H1 (cell line): ENCODE measurements at regions not wholly inside any gene's neighbourhood (a gene's known extent, or its start where the extent isn't known, plus 50 kb on each side); places are given as distances from the start of the nearest gene placed in this dataset.

ENCODE experiments used
- CTCF ChIA-PET: fragments of 300-600 bp; sonication (Branson Sonifier 250); formaldehyde crosslinking; loops from one replicate; lab custom pipeline; 2021; ENCODE audit not compliant: partially characterized antibody; lab: Charles Lee
- POLR2A ChIA-PET: fragments of 300-600 bp; sonication (Branson Sonifier 250); formaldehyde crosslinking; loops from one replicate; lab custom pipeline; 2021; ENCODE audit warnings: inconsistent platforms; ENCODE audit not compliant: partially characterized antibody; lab: Charles Lee
- DNase-seq, 2 experiments: peaks; one replicate each; pipeline versions ENCODE4 v3.0.0 to v3.0.0-alpha.2; 2010 to 2022; ENCODE audit warnings: low spot score in 2 of 2, low read depth in 1 of 2, mixed read lengths in 1 of 2
- FAIRE-seq: peaks from 2 replicates; lab custom pipeline; 2011; peaks lifted over from hg19 to GRCh38; lab: Jason Lieb, UNC
- H2AFZ ChIP-seq: 2 replicates; pipeline ENCODE4 v1.8.1; 2012; ENCODE audit warnings: low read length, inconsistent platforms
- H2AK5ac ChIP-seq: 2 replicates; pipeline ENCODE4 v1.6.1; 2013; ENCODE audit warnings: low read depth, low read length
- H2BK120ac ChIP-seq: replicated peaks from 2 replicates; pipeline ENCODE3; 2013; ENCODE audit warnings: low read depth, low read length, inconsistent platforms
- H2BK12ac ChIP-seq: 2 replicates; pipeline ENCODE4 v1.6.1; 2013; ENCODE audit warnings: low read depth, low read length
- H2BK15ac ChIP-seq: 2 replicates; pipeline ENCODE4 v1.6.1; 2013; ENCODE audit warnings: low read length
- H2BK20ac ChIP-seq: 2 replicates; pipeline ENCODE4 v1.6.1; 2013; ENCODE audit warnings: low read length
- H2BK5ac ChIP-seq: 2 replicates; pipeline ENCODE4 v1.6.1; 2013; ENCODE audit warnings: low read depth, low read length
- H3K14ac ChIP-seq: 2 replicates; pipeline ENCODE4 v1.6.1; 2013; ENCODE audit warnings: inconsistent platforms; ENCODE audit not compliant: insufficient read length
- H3K18ac ChIP-seq: 2 replicates; pipeline ENCODE4 v1.6.1; 2013; ENCODE audit warnings: low read length; ENCODE audit errors: extremely low read depth
- H3K23ac ChIP-seq: 2 replicates; pipeline ENCODE4 v1.6.1; 2013; ENCODE audit warnings: inconsistent platforms; ENCODE audit not compliant: insufficient read length
- H3K23me2 ChIP-seq: 2 replicates; pipeline ENCODE4 v1.6.1; 2013; ENCODE audit warnings: low read depth, low read length
- H3K27ac ChIP-seq: 2 replicates; pipeline ENCODE4 v1.6.1; 2011; ENCODE audit warnings: low read depth, low read length, inconsistent platforms
- H3K27me3 ChIP-seq, 4 experiments: replicated peaks in 1 of 4; 1 replicate in 1 of 4; 2 replicates in 3 of 4; pipeline versions ENCODE4 v1.6.1 to v1.8.1; 2011 to 2013; ENCODE audit warnings: low read length in 3 of 4, mild to moderate bottlenecking in 3 of 4, inconsistent platforms in 2 of 4, mixed read lengths in 2 of 4, moderate library complexity in 1 of 4; ENCODE audit not compliant: control insufficient read depth in 3 of 4, insufficient read depth in 3 of 4; ENCODE audit errors: extremely low read depth in 1 of 4
- H3K36me3 ChIP-seq, 4 experiments: 2 replicates each; pipeline versions ENCODE4 v1.6.1 to v1.8.1; 2011 to 2013; ENCODE audit warnings: mild to moderate bottlenecking in 4 of 4, low read length in 3 of 4, moderate library complexity in 2 of 4, control low read depth in 1 of 4, inconsistent platforms in 1 of 4; ENCODE audit not compliant: insufficient read depth in 4 of 4, control insufficient read depth in 2 of 4
- H3K4ac ChIP-seq: replicated peaks from 2 replicates; pipeline ENCODE3; 2013; ENCODE audit warnings: low read length, low read depth, mixed read lengths, inconsistent platforms; ENCODE audit not compliant: insufficient read length
- H3K4me1 ChIP-seq, 4 experiments: replicated peaks in 1 of 4; 1 replicate in 1 of 4; 2 replicates in 3 of 4; pipeline versions ENCODE4 v1.6.1 to v1.8.1; 2011 to 2013; ENCODE audit warnings: low read length in 3 of 4, inconsistent platforms in 2 of 4, mixed read lengths in 1 of 4; ENCODE audit not compliant: insufficient read depth in 4 of 4, control insufficient read depth in 3 of 4
- H3K4me2 ChIP-seq, 2 experiments: 2 replicates each; pipeline versions ENCODE4 v1.6.1 to v1.8.1; 2011 to 2013; ENCODE audit warnings: low read depth in 2 of 2, low read length in 2 of 2, control low read depth in 1 of 2, inconsistent platforms in 1 of 2, mild to moderate bottlenecking in 1 of 2; ENCODE audit not compliant: insufficient read depth in 1 of 2
- H3K4me3 ChIP-seq, 4 experiments: fragments of 200-600, 300-600 bp in 1 of 4; sonication (generic), shearing (Covaris generic), sonication (Bioruptor Twin) in 1 of 4; 2 replicates each; pipeline versions ENCODE4 v1.5.1 to v1.8.1; 2011 to 2016; ENCODE audit warnings: low read length in 4 of 4, low read depth in 3 of 4, control low read depth in 2 of 4, inconsistent platforms in 2 of 4, mild to moderate bottlenecking in 2 of 4, mixed read lengths in 1 of 4, moderate library complexity in 1 of 4; ENCODE audit not compliant: insufficient read depth in 2 of 4; ENCODE audit errors: extremely low read depth in 1 of 4
- H3K56ac ChIP-seq: replicated peaks from 2 replicates; pipeline ENCODE3; 2013; ENCODE audit warnings: low read depth, mild to moderate bottlenecking, mixed read lengths, low read length, inconsistent platforms; ENCODE audit not compliant: insufficient read length
- H3K79me1 ChIP-seq: 2 replicates; pipeline ENCODE4 v1.6.1; 2013; ENCODE audit warnings: low read depth, low read length, control low read depth
- H3K79me2 ChIP-seq, 2 experiments: 2 replicates each; pipeline versions ENCODE4 v1.6.1 to v1.8.1; 2012 to 2013; ENCODE audit warnings: low read length in 2 of 2, mild to moderate bottlenecking in 2 of 2, inconsistent platforms in 1 of 2; ENCODE audit not compliant: insufficient read depth in 2 of 2, control insufficient read depth in 1 of 2
- H3K9ac ChIP-seq, 4 experiments: replicated peaks in 1 of 4; 1 replicate in 1 of 4; 2 replicates in 3 of 4; pipeline versions ENCODE4 v1.6.1 to v1.8.1; 2011 to 2013; ENCODE audit warnings: low read depth in 3 of 4, low read length in 3 of 4, control low read depth in 2 of 4, mild to moderate bottlenecking in 2 of 4, moderate library complexity in 2 of 4, inconsistent platforms in 1 of 4; ENCODE audit errors: extremely low read depth in 1 of 4
- H3K9me3 ChIP-seq, 2 experiments: 2 replicates each; pipeline versions ENCODE4 v1.6.1 to v1.8.1; 2012 to 2013; ENCODE audit warnings: mild to moderate bottlenecking in 2 of 2, moderate library complexity in 2 of 2, control low read depth in 1 of 2, inconsistent platforms in 1 of 2, low read depth in 1 of 2, low read length in 1 of 2, mixed read lengths in 1 of 2; ENCODE audit not compliant: insufficient read depth in 2 of 2
- H4K20me1 ChIP-seq, 2 experiments: replicated peaks in 1 of 2; 2 replicates each; pipeline versions ENCODE3 to v1.8.1; 2011 to 2013; ENCODE audit warnings: inconsistent platforms in 2 of 2, low read length in 2 of 2, mild to moderate bottlenecking in 1 of 2; ENCODE audit not compliant: insufficient read depth in 2 of 2, control insufficient read depth in 1 of 2
- H4K5ac ChIP-seq: 2 replicates; pipeline ENCODE4 v1.6.1; 2013; ENCODE audit warnings: low read length, low read depth, mixed read lengths, inconsistent platforms; ENCODE audit not compliant: insufficient read length
- H4K8ac ChIP-seq: 2 replicates; pipeline ENCODE4 v1.8.0; 2013; ENCODE audit warnings: mild to moderate bottlenecking, moderate library complexity, low read length, inconsistent platforms; ENCODE audit not compliant: insufficient read depth; ENCODE audit errors: extremely low read depth
- H4K91ac ChIP-seq: replicated peaks from 2 replicates; pipeline ENCODE3; 2013; ENCODE audit warnings: low read length, mixed read lengths, inconsistent platforms; ENCODE audit not compliant: insufficient read length
- BACH1 ChIP-seq: IDR thresholded peaks from 2 replicates; pipeline ENCODE4 v1.6.1; 2012; ENCODE audit warnings: low read length, improper control_type of control experiment
- FOSL1 ChIP-seq: IDR thresholded peaks from 2 replicates; pipeline ENCODE4 v1.6.1; 2011; ENCODE audit warnings: mild to moderate bottlenecking, low read depth, low read length, moderate library complexity; ENCODE audit not compliant: insufficient read depth
- SP1 ChIP-seq: IDR thresholded peaks from 2 replicates; pipeline ENCODE4 v1.6.1; 2011; ENCODE audit warnings: low read depth, low read length
- WGBS, 2 experiments: shearing (Covaris generic) in 1 of 2; methylation state at CpG; one replicate each; pipeline versions ENCODE4 v1.1.6 to v1.1.7; 2013 to 2015; ENCODE audit warnings: low lambda C conversion rate in 2 of 2, mixed read lengths in 2 of 2, inconsistent platforms in 1 of 2, low coverage in 1 of 2, missing lambda C conversion rate in 1 of 2; ENCODE audit not compliant: insufficient replicate concordance in 2 of 2, insufficient coverage in 1 of 2, insufficient read length in 1 of 2; ENCODE audit errors: extremely low coverage in 1 of 2, missing lambda C conversion rate in 1 of 2; 5-methylcytosine and 5-hydroxymethylcytosine counted together

DNA sequence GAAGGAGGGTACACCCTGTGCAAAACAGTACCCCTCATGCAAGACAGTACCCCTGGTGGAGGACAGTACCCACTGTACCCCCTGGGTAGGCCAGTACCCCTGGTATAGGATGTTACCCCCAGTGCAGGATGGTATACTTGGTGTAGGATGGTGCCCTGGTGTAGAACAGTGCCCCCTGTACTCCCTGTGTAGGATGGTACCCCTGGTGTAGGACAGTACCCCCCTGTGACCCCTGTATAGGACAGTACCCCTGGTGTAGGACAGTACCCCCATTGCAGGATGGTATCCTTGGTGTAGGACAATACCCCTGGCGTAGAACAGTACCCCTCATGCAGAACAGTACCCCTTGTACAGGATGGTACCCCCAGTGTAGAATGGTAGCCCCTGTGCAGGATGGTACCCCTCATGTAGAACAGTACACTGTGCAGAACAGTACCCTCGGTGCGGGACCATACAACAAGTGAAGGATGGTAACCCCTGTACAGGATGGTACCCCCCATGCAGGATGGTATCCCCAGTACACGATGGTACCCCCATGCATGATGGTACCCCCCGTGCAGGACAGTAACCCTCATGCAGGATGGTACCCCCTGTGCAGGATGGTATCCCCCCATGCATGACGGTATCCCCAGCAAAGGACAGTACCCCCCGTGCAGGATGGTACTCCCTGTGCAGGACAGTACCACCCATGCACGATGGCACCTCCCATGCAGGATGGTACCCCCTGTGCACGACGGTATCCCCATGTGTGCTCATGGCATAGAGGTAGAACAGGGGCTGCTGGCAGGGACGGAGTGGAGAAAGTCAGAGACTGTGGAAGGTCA lies 248.0 kb downstream of the DCDC2C start:
- Histone ChIP-seq H3K18ac (no peak overlapping the region), H4K5ac (no peak overlapping the region), H3K4me1 (no peaks in the 10 kb centered on the region), H4K8ac (no peak overlapping the region), H3K4me3 (no peak overlapping the region), H2BK15ac (no peak overlapping the region), H2AFZ (no peak overlapping the region), H2AK5ac (no peak overlapping the region), H3K27ac (no peak overlapping the region), H3K79me2 (no peaks in the 10 kb centered on the region), H3K27me3 (no peaks in the 10 kb centered on the region), H3K56ac (no peak overlapping the region), H4K91ac (no peak overlapping the region), H2BK5ac (no peak overlapping the region), H4K20me1 (no peaks in the 10 kb centered on the region), H3K36me3 (no peaks in the 10 kb centered on the region), H3K9ac (no peak overlapping the region), H3K4me2 (no peak overlapping the region), H3K23me2 (no peaks in the 10 kb centered on the region), H3K14ac (no peak overlapping the region), H3K9me3 (peaks cover 8 to 14% of the 10 kb centered on the region in 2 experiments; a peak in 3 of 4 replicates), H3K4ac (no peak overlapping the region), H3K23ac (no peak overlapping the region), H2BK12ac (no peak overlapping the region), H3K79me1 (no peaks in the 10 kb centered on the region), H2BK120ac (no peak overlapping the region), H2BK20ac (no peak overlapping the region)
- TF ChIP-seq BACH1 = no peak
- TF ChIP-seq SP1 = no peak
- no peak for TF ChIP-seq FOSL1
- 87% methylated on average over 10 of the region's 11 CpGs; no CpG with 5 or more reads in 1 of the 2 experiments for WGBS, 2 experiments
- ChIA-PET POLR2A (no interaction called here), CTCF (no interaction called here)
- no peak for FAIRE-seq
- DNase-seq = no peak
